C4-2B (cell line): ENCODE measurements at regions not wholly inside any gene's neighbourhood (a gene's known extent, or its start where the extent isn't known, plus 50 kb on each side); places are given as distances from the start of the nearest gene placed in this dataset.
"Not testable (repeated sequence)": the region's sequence is repeated elsewhere in the genome, so short reads cannot be mapped to it uniquely, and the experiment has no call there.

ENCODE experiments used
- ZFX ChIP-seq: fragments of 450-650 bp; IDR thresholded peaks from 2 replicates; pipeline ENCODE4 v1.6.1; 2017
- TF ChIP-seq, protein P1 (sequence below): fragments of 450-650 bp; conservative IDR thresholded peaks from 2 replicates; pipeline ENCODE4 v1.5.1; 2017; ENCODE audit warnings: mild to moderate bottlenecking

DNA sequence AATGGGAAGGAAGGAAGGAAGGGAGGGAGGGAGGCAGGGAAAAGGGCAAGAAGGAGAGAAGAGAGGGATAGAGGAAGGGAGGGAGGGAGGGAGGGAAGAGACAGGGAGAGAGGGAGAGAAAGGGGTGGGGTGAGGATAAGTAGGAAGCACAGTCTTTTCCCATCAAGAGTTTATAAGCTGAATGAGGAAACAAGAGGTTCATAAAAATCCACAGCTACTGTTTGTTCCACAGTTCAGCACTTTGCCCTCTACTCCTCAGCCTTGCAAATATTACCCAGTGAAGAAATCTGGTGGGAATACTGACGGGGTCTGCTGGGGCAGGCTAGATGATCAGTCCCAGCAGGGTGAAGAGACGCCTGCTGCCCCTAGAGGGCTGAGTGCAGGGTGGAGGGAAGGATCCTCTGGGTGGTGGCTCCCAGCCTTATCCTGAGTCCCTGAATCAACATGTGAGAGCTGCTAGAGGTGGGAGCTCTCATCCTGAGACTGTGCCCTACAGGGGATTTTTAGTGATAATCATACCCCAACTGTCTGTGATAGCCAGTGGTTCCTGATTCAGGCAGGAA, 233.9 kb upstream of the NBPF12 start:
- TF ChIP-seq, protein P1, sequence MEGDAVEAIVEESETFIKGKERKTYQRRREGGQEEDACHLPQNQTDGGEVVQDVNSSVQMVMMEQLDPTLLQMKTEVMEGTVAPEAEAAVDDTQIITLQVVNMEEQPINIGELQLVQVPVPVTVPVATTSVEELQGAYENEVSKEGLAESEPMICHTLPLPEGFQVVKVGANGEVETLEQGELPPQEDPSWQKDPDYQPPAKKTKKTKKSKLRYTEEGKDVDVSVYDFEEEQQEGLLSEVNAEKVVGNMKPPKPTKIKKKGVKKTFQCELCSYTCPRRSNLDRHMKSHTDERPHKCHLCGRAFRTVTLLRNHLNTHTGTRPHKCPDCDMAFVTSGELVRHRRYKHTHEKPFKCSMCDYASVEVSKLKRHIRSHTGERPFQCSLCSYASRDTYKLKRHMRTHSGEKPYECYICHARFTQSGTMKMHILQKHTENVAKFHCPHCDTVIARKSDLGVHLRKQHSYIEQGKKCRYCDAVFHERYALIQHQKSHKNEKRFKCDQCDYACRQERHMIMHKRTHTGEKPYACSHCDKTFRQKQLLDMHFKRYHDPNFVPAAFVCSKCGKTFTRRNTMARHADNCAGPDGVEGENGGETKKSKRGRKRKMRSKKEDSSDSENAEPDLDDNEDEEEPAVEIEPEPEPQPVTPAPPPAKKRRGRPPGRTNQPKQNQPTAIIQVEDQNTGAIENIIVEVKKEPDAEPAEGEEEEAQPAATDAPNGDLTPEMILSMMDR, result not testable (repeated sequence)
- not testable (repeated sequence) for TF ChIP-seq ZFX
